Gastroesophageal sphincter (tissue), 3 donors: ENCODE measurements at regions not wholly inside any gene's neighbourhood (a gene's known extent, or its start where the extent isn't known, plus 50 kb on each side); places are given as distances from the start of the nearest gene placed in this dataset.

Experiments
- POLR2A ChIP-seq, 2 donors: fragments of 450-650 bp; IDR thresholded peaks; one replicate each; pipeline ENCODE4 v1.6.1; 2017; ENCODE audit warnings: antibody characterized with exemption in 2 of 2, mild to moderate bottlenecking in 2 of 2, moderate library complexity in 1 of 2
- POLR2AphosphoS5 ChIP-seq: sonication (generic); formaldehyde crosslinking; IDR thresholded peaks from one replicate; pipeline ENCODE4 v1.6.1; 2017; ENCODE audit warnings: antibody characterized with exemption
- TF ChIP-seq, protein P1 (sequence below), 4 experiments: fragments of 200-600 bp in 2 of 4; fragments of 450-650 bp in 2 of 4; sonication (generic) in 1 of 4; IDR thresholded peaks; one replicate each; pipeline ENCODE4 v1.5.1; 2017 to 2019; ENCODE audit warnings: antibody characterized with exemption in 4 of 4, mild to moderate bottlenecking in 2 of 4, moderate library complexity in 2 of 4

- TF ChIP-seq POLR2AphosphoS5 (no peak), POLR2A (IDR thresholded peaks at IDR 0.05) (no peak)
- TF ChIP-seq, protein P1, sequence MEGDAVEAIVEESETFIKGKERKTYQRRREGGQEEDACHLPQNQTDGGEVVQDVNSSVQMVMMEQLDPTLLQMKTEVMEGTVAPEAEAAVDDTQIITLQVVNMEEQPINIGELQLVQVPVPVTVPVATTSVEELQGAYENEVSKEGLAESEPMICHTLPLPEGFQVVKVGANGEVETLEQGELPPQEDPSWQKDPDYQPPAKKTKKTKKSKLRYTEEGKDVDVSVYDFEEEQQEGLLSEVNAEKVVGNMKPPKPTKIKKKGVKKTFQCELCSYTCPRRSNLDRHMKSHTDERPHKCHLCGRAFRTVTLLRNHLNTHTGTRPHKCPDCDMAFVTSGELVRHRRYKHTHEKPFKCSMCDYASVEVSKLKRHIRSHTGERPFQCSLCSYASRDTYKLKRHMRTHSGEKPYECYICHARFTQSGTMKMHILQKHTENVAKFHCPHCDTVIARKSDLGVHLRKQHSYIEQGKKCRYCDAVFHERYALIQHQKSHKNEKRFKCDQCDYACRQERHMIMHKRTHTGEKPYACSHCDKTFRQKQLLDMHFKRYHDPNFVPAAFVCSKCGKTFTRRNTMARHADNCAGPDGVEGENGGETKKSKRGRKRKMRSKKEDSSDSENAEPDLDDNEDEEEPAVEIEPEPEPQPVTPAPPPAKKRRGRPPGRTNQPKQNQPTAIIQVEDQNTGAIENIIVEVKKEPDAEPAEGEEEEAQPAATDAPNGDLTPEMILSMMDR (IDR thresholded peaks at IDR 0.05) = no peak
These were observed 390.3 kb upstream of the CELF2 start for GRCh38 chr10:10627414-10627813.
